ENCODE measurements at regions not wholly inside any gene's neighbourhood (a gene's known extent, or its start where the extent isn't known, plus 50 kb on each side); places are given as distances from the start of the nearest gene placed in this dataset.

- TF ChIP-seq ZNF311 (CRISPR knock-in tag; IDR thresholded peaks at IDR 0.05): no peak
Measured at GRCh38 chr2:207390302-207391095, 139.3 kb upstream of the CREB1 start (continued).

GRCh38 chr2:207394203-207394781 lies 135.5 kb upstream of the CREB1 start:
- H3K4me2 ChIP-seq (ENCODE audit: insufficient read depth, low read length): peak overlapping the region; percentile 38; the same call in 1 of the 2 replicates
- no peaks in the 10 kb centered on the region for H3K27me3 ChIP-seq (ENCODE audit: control insufficient read depth in 2 of 2, insufficient read depth in 2 of 2, low read length in 2 of 2)
- intact Hi-C loops (cut with micrococcal nuclease) (no loop called here), in situ Hi-C loops (cut with MboI) (no loop called here)
- ATAC-seq (peak; percentile 36), DNase-seq (ENCODE audit: extremely low read depth in 1 of 4, low spot score in 3 of 4) (no peak), FAIRE-seq (peak; percentile 6)
- no peaks in the 10 kb centered on the region for H3K9me3 ChIP-seq (replicated peaks; ENCODE audit: control insufficient read depth, insufficient read depth, low read depth, low read length)
- ChIA-PET POLR2A (no interaction called here), CTCF (ENCODE audit: low intra/inter-chr PET ratio) (no interaction called here)
- WGBS (ENCODE audit: insufficient coverage, low coverage, missing lambda C conversion rate): 48% methylated on average over 4 of the region's 4 CpGs
- H3K4me3 ChIP-seq: no peak overlapping the region
- H3K27ac ChIP-seq (ENCODE audit: extremely low read depth, low read depth, low read length): peak overlapping the region; percentile 73; the same call in 2 of the 3 replicates
- H2AFZ ChIP-seq (ENCODE audit: low read depth, low read length): peak overlapping the region; percentile 79; the same call in 1 of the 2 replicates
- peaks cover 4 to 31% of the 10 kb centered on the region in 2 experiments; a peak in 3 of 5 replicates for H3K4me1 ChIP-seq (replicated peaks in 1 of 2; ENCODE audit: control insufficient read depth in 2 of 2, insufficient read depth in 2 of 2, low read length in 2 of 2)
- no TSS peak for BruUV-seq (replicated peaks)
- no peaks in the 10 kb centered on the region for H4K20me1 ChIP-seq (replicated peaks; ENCODE audit: control insufficient read depth, insufficient read depth, low read length)
- peak overlapping the region; percentile 38 to 48; a peak in 2 of 4 replicates for H3K9ac ChIP-seq (ENCODE audit: insufficient read depth in 1 of 2, low read depth in 2 of 2, low read length in 2 of 2)
- no peaks in the 10 kb centered on the region for H3K9me1 ChIP-seq (ENCODE audit: control insufficient read depth, insufficient read depth, low read length)
- H3K79me2 ChIP-seq (ENCODE audit: control insufficient read depth, insufficient read depth, low read length): no peaks in the 10 kb centered on the region
- no peaks in the 10 kb centered on the region for H3K36me3 ChIP-seq (ENCODE audit: control insufficient read depth, insufficient read depth, low read length)
- TF ChIP-seq CBFB (CRISPR knock-in tag; IDR thresholded peaks at IDR 0.05): no peak
- TF ChIP-seq ZNF398 (CRISPR knock-in tag; IDR thresholded peaks at IDR 0.05): no peak
- no peak for TF ChIP-seq CTCFL (IDR thresholded peaks at IDR 0.05; ENCODE audit: borderline replicate concordance, insufficient read depth, low read depth, low read length, poor library complexity, severe bottlenecking)
- no peak for TF ChIP-seq ATF6 (CRISPR knock-in tag; IDR thresholded peaks at IDR 0.05)
- TF ChIP-seq RBFOX2 (IDR thresholded peaks at IDR 0.05; ENCODE audit: low read depth, low read length): no peak
- TF ChIP-seq NCOR1 (IDR thresholded peaks at IDR 0.05): no peak
- TF ChIP-seq ZNF518B (CRISPR knock-in tag; IDR thresholded peaks at IDR 0.05): no peak
- TF ChIP-seq COPS2 (conservative IDR thresholded peaks at IDR 0.05): no peak

Data from K562 (cell line).